ENCODE measurements at regions not wholly inside any gene's neighbourhood (a gene's known extent, or its start where the extent isn't known, plus 50 kb on each side); places are given as distances from the start of the nearest gene placed in this dataset.

DNA sequence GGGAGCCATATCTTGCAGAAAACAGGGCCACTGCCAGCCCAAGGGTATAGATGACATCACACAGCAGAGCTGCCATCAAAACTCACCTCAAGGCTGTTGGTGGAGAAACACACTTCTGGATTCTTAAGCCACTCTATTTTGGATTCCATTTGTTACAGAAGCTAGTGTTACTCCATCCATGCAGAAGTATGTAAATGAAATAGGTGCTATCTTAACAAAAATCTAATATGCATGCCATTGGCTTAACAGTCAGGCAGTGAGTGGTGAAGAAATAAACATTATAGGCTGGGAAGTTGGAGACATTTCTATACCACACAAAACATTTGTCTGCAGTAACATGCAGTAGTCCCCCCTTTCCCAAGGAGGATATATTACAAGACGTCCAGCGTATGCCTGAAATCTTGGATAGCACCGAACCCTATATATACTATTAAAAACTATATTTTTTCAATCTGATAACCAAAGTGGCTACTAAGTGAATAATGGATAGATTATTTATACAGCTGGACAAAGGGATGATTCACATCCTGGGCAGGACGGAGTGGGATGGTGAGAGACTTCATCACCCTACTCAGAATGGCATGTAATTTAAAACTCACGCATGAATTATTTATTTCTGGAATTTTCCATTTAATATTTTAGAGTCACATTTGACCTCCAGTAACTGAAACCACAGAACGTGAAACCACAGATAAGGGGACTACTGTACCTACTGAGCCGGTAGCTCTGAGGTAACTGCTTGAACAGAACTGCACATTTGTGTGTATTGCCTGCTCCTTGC is 160.0 kb upstream of the PLN start:
- Histone ChIP-seq H3K4me3 (no peak overlapping the region), H3K27me3 (no peaks in the 10 kb centered on the region), H3K9me3 (no peaks in the 10 kb centered on the region), H3K27ac (no peak overlapping the region), H3K36me3 (no peaks in the 10 kb centered on the region), H3K4me1 (peaks cover 0 to 9% (median 0%) of the 10 kb centered on the region in 9 donors)
- DNase-seq, result no peak
- intact Hi-C loops (cut with DNase I), result no loop called here
- ATAC-seq, result no peak
- TF ChIP-seq, protein P1, sequence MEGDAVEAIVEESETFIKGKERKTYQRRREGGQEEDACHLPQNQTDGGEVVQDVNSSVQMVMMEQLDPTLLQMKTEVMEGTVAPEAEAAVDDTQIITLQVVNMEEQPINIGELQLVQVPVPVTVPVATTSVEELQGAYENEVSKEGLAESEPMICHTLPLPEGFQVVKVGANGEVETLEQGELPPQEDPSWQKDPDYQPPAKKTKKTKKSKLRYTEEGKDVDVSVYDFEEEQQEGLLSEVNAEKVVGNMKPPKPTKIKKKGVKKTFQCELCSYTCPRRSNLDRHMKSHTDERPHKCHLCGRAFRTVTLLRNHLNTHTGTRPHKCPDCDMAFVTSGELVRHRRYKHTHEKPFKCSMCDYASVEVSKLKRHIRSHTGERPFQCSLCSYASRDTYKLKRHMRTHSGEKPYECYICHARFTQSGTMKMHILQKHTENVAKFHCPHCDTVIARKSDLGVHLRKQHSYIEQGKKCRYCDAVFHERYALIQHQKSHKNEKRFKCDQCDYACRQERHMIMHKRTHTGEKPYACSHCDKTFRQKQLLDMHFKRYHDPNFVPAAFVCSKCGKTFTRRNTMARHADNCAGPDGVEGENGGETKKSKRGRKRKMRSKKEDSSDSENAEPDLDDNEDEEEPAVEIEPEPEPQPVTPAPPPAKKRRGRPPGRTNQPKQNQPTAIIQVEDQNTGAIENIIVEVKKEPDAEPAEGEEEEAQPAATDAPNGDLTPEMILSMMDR (IDR thresholded peaks at IDR 0.05), result no peak
- 32 to 48% methylated on average over 7 of the region's 7 CpGs for WGBS, 2 donors

DNA sequence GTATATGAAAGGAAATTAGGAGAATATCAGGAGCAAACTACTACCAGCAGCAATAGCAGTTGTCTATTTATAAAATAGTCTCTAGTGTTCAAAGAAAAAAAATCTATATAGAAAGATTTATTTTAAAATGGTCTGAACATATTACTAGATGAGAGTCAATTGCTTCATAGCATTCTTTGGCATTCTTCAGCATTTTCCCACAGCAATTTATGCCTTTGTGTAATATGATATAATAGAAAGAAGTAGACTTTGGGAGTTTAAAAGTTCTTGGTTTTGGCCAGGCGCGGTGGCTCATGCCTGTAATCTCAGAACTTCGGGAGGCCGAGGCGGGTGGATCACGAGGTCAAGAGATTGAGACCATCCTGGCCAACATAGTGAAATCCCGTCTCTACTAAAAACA is 157.0 kb upstream of the PLN start:
- Histone ChIP-seq H3K36me3 (no peaks in the 10 kb centered on the region), H3K9me3 (peaks cover 0 to 7% (median 0%) of the 10 kb centered on the region in 11 donors), H3K4me3 (no peak overlapping the region), H3K4me1 (peaks cover 0 to 9% (median 0%) of the 10 kb centered on the region in 9 donors), H3K27ac (no peak overlapping the region), H3K27me3 (no peaks in the 10 kb centered on the region)
- ATAC-seq, result no peak
- intact Hi-C loops (cut with DNase I), result loop anchor here in 1 of 10 donors (10.0 kb wide), 1 partner anchor 74 kb away; no protein-coding TSS in a partner anchor
- no peak for DNase-seq
- TF ChIP-seq, protein P1 (IDR thresholded peaks at IDR 0.05), result no peak
- 91 to 94% methylated on average over 7 of the region's 7 CpGs for WGBS, 2 donors

DNA sequence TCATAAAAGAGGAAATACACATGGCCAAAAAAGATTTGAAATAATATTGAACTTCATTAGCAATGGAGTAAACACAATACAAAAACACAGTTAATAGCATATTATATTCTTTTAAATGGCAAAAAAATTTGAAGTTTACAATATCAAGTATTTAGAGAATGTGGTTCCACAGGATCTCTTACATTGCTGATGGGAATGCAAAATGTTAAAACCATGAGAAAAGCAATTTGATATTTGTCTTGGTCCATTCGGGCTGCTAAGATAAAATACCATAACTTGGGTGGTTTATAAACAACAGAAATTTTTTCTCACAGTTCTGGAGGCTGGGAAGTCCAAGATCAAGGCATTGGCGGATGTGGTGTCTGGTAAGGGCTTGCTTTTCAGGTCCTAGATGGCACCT is 154.0 kb upstream of the PLN start:
- H3K36me3 ChIP-seq, result no peaks in the 10 kb centered on the region
- TF ChIP-seq, protein P1 (IDR thresholded peaks at IDR 0.05), result no peak
- H3K9me3 ChIP-seq, result peaks cover 0 to 7% (median 0%) of the 10 kb centered on the region in 11 donors
- H3K27ac ChIP-seq, result no peak overlapping the region
- ATAC-seq (no peak), DNase-seq (no peak)
- H3K4me3 ChIP-seq, result no peak overlapping the region
- H3K27me3 ChIP-seq, result no peaks in the 10 kb centered on the region
- 78 to 84% methylated on average over 2 of the region's 2 CpGs for WGBS, 2 donors
- intact Hi-C loops (cut with DNase I), result loop anchor here in 1 of 10 donors (10.0 kb wide), 1 partner anchor 71 kb away; no protein-coding TSS in a partner anchor
- peaks cover 0 to 22% (median 7%) of the 10 kb centered on the region in 9 donors for H3K4me1 ChIP-seq

DNA sequence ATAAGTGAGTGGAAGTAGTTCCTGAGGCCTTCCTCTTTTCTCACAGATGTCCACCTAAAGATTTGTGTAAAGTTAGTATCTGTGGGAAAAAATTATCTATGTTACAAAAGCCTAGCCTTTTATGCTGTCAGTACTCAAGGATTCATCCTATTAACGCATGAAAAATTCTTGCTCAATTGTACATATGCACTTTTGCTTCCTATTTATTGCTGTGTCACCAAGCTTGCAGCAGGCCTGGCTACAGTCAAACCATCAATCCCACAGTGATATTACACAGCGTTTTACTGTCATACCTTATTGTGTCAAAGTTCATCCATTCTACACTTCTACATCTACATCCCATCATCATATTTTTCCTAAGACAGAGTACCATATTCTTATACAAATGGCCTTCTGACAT is 151.1 kb upstream of the PLN start:
- no peak overlapping the region for H3K4me3 ChIP-seq
- intact Hi-C loops (cut with DNase I), result loop anchor here in 1 of 10 donors (10.0 kb wide), 1 partner anchor 68 kb away; no protein-coding TSS in a partner anchor
- DNase-seq, result no peak
- peak overlapping the region in 2 of 10 donors; percentile 3 to 52 for H3K27ac ChIP-seq
- TF ChIP-seq, protein P1 (IDR thresholded peaks at IDR 0.05), result no peak
- peaks cover 0 to 7% (median 0%) of the 10 kb centered on the region in 11 donors for H3K9me3 ChIP-seq
- no peak for ATAC-seq
- WGBS, 2 donors, result 80 to 91% methylated on average over 2 of the region's 2 CpGs
- H3K4me1 ChIP-seq, result peaks cover 0 to 22% (median 7%) of the 10 kb centered on the region in 9 donors
- no peaks in the 10 kb centered on the region for H3K36me3 ChIP-seq
- H3K27me3 ChIP-seq, result no peaks in the 10 kb centered on the region
